ENCODE measurements at regions not wholly inside any gene's neighbourhood (a gene's known extent, or its start where the extent isn't known, plus 50 kb on each side); places are given as distances from the start of the nearest gene placed in this dataset.

DNA sequence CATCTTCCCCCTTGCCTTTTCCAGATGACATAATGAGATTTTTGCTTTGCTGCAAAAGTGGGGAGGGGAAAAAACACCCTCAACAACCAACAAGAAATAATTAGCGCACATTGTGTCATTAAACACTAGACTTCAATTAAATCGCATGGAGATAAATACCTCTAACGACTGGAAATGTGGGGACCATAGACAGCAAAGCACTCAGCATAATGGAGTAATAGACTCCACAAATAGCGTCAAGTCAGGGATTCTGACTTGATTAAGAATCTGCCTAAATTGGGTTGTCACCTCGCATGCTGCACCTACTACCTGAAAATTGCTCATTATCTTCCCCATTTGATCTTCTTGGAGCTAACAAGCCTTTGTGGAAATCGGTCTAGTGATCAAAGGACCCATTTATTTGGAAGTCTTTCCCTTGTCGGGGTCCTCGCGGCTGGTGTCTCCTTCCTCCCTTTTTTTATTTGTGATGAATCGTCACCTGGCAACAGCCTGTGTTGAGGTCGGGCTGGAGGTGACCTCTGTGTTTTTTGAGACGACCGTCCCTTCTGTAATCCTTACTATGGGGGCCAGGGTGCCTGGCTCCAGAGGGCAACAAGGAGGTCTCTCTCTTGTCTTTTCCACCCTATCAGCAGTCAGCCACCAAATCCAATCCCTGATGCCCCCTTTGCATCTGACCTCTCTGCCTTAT lies 75.3 kb upstream of the IGSF21 start:
- TF ChIP-seq, protein P1, sequence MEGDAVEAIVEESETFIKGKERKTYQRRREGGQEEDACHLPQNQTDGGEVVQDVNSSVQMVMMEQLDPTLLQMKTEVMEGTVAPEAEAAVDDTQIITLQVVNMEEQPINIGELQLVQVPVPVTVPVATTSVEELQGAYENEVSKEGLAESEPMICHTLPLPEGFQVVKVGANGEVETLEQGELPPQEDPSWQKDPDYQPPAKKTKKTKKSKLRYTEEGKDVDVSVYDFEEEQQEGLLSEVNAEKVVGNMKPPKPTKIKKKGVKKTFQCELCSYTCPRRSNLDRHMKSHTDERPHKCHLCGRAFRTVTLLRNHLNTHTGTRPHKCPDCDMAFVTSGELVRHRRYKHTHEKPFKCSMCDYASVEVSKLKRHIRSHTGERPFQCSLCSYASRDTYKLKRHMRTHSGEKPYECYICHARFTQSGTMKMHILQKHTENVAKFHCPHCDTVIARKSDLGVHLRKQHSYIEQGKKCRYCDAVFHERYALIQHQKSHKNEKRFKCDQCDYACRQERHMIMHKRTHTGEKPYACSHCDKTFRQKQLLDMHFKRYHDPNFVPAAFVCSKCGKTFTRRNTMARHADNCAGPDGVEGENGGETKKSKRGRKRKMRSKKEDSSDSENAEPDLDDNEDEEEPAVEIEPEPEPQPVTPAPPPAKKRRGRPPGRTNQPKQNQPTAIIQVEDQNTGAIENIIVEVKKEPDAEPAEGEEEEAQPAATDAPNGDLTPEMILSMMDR (IDR thresholded peaks at IDR 0.05; ENCODE audit: low read length, missing control alignments) = no peak
- DNase-seq (ENCODE audit: low read depth) = no peak
- no peak overlapping the region for H3K4me3 ChIP-seq (replicated peaks; ENCODE audit: low read depth, low read length)

DNA sequence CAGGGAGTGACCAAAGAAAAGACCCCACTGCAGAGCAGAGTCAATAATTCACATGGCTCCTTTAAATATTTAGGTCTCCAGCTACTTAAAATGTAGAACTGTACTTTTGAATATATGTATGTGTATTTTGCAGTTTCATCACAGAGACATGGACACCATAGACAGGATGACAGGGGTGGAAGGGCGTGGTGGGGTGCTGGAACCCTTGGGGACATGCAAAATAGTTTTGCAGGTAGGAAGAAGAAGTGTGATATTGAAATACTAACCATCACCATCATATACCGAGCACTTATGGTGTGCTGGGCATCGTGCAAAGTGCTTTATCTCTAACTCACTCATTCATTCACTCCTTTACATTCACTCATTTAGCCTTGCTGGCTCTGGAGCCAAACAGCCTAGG lies 72.5 kb upstream of the IGSF21 start:
- DNase-seq (ENCODE audit: low read depth) = no peak
- H3K4me3 ChIP-seq (replicated peaks; ENCODE audit: low read depth, low read length) = no peak overlapping the region
- TF ChIP-seq, protein P1 (IDR thresholded peaks at IDR 0.05; ENCODE audit: low read length, missing control alignments) = no peak

DNA sequence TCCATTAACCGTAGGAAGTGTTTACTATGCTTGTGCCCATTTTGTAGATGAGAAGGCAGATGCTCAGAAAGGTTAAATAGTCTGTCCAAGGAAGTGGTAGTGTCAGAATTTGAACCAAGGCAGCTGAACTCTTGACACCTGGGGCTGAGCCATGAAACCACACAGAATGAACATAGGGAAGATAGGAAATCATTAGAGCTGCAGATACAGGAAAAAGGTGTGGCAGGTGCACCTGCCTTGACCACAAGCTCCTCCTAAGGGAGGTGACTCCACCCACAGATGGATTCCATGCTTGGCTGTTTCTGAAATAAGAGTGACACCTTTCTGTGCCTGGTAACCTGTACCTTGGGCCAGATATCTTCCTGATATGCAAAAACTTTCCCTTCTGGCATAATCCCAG lies 69.9 kb upstream of the IGSF21 start:
- no peak for DNase-seq (ENCODE audit: low read depth)
- TF ChIP-seq, protein P1 (IDR thresholded peaks at IDR 0.05; ENCODE audit: low read length, missing control alignments) = no peak

DNA sequence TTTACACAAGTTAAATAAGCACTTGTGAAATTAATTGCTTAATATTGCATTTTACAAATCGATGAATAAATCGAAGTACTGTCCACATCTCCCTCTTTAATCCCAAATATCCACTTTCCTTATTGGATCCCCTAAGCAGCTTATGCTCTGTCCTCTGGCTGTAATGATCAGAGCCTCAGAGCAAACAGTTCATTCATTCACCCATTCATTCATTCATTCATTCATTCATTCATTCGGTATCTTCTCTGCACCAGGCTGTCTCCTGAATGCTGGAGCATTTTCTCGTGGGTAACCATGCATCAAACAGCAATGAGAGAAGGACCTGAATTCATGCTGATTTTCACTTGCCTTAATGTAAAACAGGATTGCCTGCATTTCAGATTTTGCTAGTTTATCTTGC lies 69.5 kb upstream of the IGSF21 start:
- TF ChIP-seq, protein P1 (IDR thresholded peaks at IDR 0.05; ENCODE audit: low read length, missing control alignments) = no peak
- no peak for DNase-seq (ENCODE audit: low read depth)
- H3K4me3 ChIP-seq (replicated peaks; ENCODE audit: low read depth, low read length) = no peak overlapping the region

More for the DNA sequence above, 69.9 kb upstream of the IGSF21 start:
- H3K4me3 ChIP-seq (replicated peaks; ENCODE audit: low read depth, low read length) = no peak overlapping the region

DNA sequence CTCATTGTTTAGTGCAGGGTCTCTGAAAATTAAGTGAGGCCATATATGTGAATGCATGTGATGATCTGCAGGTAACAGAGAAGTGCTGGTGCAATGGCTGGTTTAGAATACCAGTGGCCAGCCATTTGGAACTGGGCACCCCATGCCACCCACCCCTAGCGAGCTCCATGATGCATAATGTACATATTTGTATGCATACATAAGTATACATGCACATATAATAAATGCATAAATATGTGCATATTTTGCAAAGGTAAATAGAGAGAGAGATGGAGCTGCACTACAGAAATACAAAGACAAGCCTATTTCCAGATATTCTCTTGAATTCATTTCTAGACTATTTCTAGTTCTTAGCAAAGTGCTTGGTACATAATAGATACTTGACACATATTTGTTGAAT lies 68.5 kb upstream of the IGSF21 start:
- TF ChIP-seq, protein P1 (IDR thresholded peaks at IDR 0.05; ENCODE audit: low read length, missing control alignments) = no peak
- no peak for DNase-seq (ENCODE audit: low read depth)
- H3K4me3 ChIP-seq (replicated peaks; ENCODE audit: low read depth, low read length) = no peak overlapping the region

DNA sequence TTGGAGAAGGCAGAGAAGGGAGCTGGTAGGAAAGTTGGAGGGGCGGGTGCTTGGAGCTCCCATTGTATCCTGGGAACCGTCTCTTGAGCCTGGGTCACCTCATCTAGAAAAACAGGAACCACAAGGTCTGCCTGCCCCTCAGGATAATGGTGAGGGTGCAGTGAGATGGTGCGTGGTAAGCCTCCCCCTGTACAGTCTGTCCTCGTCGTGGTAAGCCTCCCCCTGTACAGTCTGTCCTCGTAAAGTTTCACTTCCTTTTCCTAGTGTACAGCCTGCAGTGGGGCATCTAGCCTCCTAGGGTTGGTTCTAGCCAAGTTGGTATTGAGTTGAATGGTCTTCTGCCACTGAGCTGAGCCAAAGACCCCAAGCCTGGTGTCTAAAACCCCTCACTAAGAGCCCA lies 66.5 kb upstream of the IGSF21 start:
- no peak overlapping the region for H3K4me3 ChIP-seq (replicated peaks; ENCODE audit: low read depth, low read length)
- TF ChIP-seq, protein P1 (IDR thresholded peaks at IDR 0.05; ENCODE audit: low read length, missing control alignments) = no peak
- no peak for DNase-seq (ENCODE audit: low read depth)

Measured in fibroblast of pulmonary artery (primary cell).